Right cardiac atrium (tissue), 5 donors: ENCODE measurements at regions not wholly inside any gene's neighbourhood (a gene's known extent, or its start where the extent isn't known, plus 50 kb on each side); places are given as distances from the start of the nearest gene placed in this dataset.
"Not testable (repeated sequence)": the region's sequence is repeated elsewhere in the genome, so short reads cannot be mapped to it uniquely, and the experiment has no call there.

ENCODE experiments used
- ATAC-seq, 2 donors: fragments of 200-7000 bp; cut with Tn5 transposase; one replicate each; pipeline versions ENCODE4 v1.8.0 to v1.9.1; 2020; ENCODE audit warnings: moderate library complexity in 2 of 2, mild to moderate bottlenecking in 1 of 2
- DNase-seq, 3 donors: peaks; one replicate each; pipeline ENCODE4 v3.0.0-alpha.2; 2020
- H3K27ac ChIP-seq: one replicate; pipeline ENCODE4 v1.5.1; 2013; ENCODE audit warnings: mild to moderate bottlenecking, low read length, control low read depth, moderate library complexity
- H3K27me3 ChIP-seq: one replicate; pipeline ENCODE4 v1.6.1; 2013; ENCODE audit not compliant: control insufficient read depth, insufficient read depth
- H3K4me1 ChIP-seq: one replicate; pipeline ENCODE4 v1.6.1; 2013; ENCODE audit warnings: low read length; ENCODE audit not compliant: control insufficient read depth, insufficient read depth
- H3K4me3 ChIP-seq: one replicate; pipeline ENCODE4 v1.5.1; 2013; ENCODE audit warnings: low read length, control low read depth
- H3K9me3 ChIP-seq: one replicate; pipeline ENCODE4 v1.6.1; 2013; ENCODE audit warnings: low read length; ENCODE audit not compliant: control insufficient read depth
- WGBS: extraction: QIAGEN DNeasy Blood & Tissue Kit; methylation state at CpG from one replicate; pipeline ENCODE4 v1.1.7; 2013; 5-methylcytosine and 5-hydroxymethylcytosine counted together
- intact Hi-C, 4 donors: fragments of 100-400 bp; cut with DNase I; formaldehyde crosslinking; loops; one replicate each; pipeline versions ENCODE4 v1.11.0 to v1.14.0; 2022 to 2023
- donor health status: healthy with polysubstance abuse.
- donor health status: DM: no; HTN: yes; CAD: no.
- donor health status: DM: no; HTN: no; CAD: no.
- donor health status: DM: no; HTN: yes; CAD: no; lungs with severe emphysema.
- donor health status: DM: yes; HTN: yes; CAD: no.

- Histone ChIP-seq H3K9me3 (no peaks in the 10 kb centered on the region), H3K27me3 (no peaks in the 10 kb centered on the region), H3K4me1 (no peaks in the 10 kb centered on the region), H3K4me3 (no peak overlapping the region), H3K27ac (no peak overlapping the region)
- intact Hi-C loops, result no loop called here
- 65% methylated on average over 2 of the region's 2 CpGs for WGBS
- ATAC-seq, result no peak
- DNase-seq, result no peak
Measured at GRCh38 chr4:170491981-170492380, 402.2 kb upstream of the AADAT start.

GRCh38 chr4:170476351-170476750 is 386.6 kb upstream of the AADAT start:
- Histone ChIP-seq H3K27me3 (no peaks in the 10 kb centered on the region), H3K27ac (no peak overlapping the region), H3K9me3 (no peaks in the 10 kb centered on the region), H3K4me1 (no peaks in the 10 kb centered on the region), H3K4me3 (no peak overlapping the region)
- no peak for ATAC-seq
- no peak for DNase-seq
- intact Hi-C loops, result no loop called here
- 18% methylated on average over 2 of the region's 2 CpGs for WGBS

GRCh38 chr4:170465429-170465828 is 375.7 kb upstream of the AADAT start:
- H3K4me1 ChIP-seq, result no peaks in the 10 kb centered on the region
- ATAC-seq, result no peak
- WGBS, result 49% methylated on average over 5 of the region's 5 CpGs
- no peaks in the 10 kb centered on the region for H3K27me3 ChIP-seq
- H3K9me3 ChIP-seq, result no peaks in the 10 kb centered on the region
- no peak overlapping the region for H3K27ac ChIP-seq
- DNase-seq, result no peak
- no peak overlapping the region for H3K4me3 ChIP-seq
- intact Hi-C loops, result no loop called here

GRCh38 chr4:170464614-170465197 is 374.9 kb upstream of the AADAT start:
- ATAC-seq, result no peak
- Histone ChIP-seq H3K27ac (no peak overlapping the region), H3K4me3 (no peak overlapping the region), H3K27me3 (no peaks in the 10 kb centered on the region), H3K9me3 (no peaks in the 10 kb centered on the region), H3K4me1 (no peaks in the 10 kb centered on the region)
- intact Hi-C loops, result no loop called here
- 90% methylated on average over 5 of the region's 5 CpGs for WGBS
- peak in 1 of 3 donors; percentile 5 for DNase-seq

- Histone ChIP-seq H3K27me3 (no peaks in the 10 kb centered on the region), H3K4me3 (no peak overlapping the region), H3K27ac (no peak overlapping the region), H3K9me3 (no peaks in the 10 kb centered on the region), H3K4me1 (no peaks in the 10 kb centered on the region)
- DNase-seq, result no peak
- intact Hi-C loops, result no loop called here
- ATAC-seq, result no peak
- 77% methylated on average over 3 of the region's 3 CpGs for WGBS
Measured at GRCh38 chr4:170446782-170447181, 357.0 kb upstream of the AADAT start.

GRCh38 chr4:170441146-170441545 is 351.4 kb upstream of the AADAT start:
- H3K4me3 ChIP-seq, DNase-seq, intact Hi-C loops, H3K9me3 ChIP-seq, H3K27me3 ChIP-seq, H3K27ac ChIP-seq, ATAC-seq, H3K4me1 ChIP-seq: not testable (repeated sequence)
- WGBS, result 62% methylated on average over 2 of the region's 2 CpGs

- 71% methylated on average over 5 of the region's 5 CpGs for WGBS
- no peaks in the 10 kb centered on the region for H3K27me3 ChIP-seq
- no peaks in the 10 kb centered on the region for H3K4me1 ChIP-seq
- no peaks in the 10 kb centered on the region for H3K9me3 ChIP-seq
- peak in 1 of 3 donors; percentile 14 for DNase-seq
- no peak overlapping the region for H3K27ac ChIP-seq
- intact Hi-C loops, result no loop called here
- ATAC-seq, result no peak
- no peak overlapping the region for H3K4me3 ChIP-seq
Measured at GRCh38 chr4:170428929-170429328, 339.2 kb upstream of the AADAT start.

- H3K4me1 ChIP-seq, result no peaks in the 10 kb centered on the region
- H3K27ac ChIP-seq, result no peak overlapping the region
- intact Hi-C loops, result no loop called here
- no peaks in the 10 kb centered on the region for H3K27me3 ChIP-seq
- DNase-seq, result no peak
- ATAC-seq, result no peak
- 75% methylated on average over 5 of the region's 5 CpGs for WGBS
- H3K4me3 ChIP-seq, result no peak overlapping the region
- H3K9me3 ChIP-seq, result no peaks in the 10 kb centered on the region
Measured at GRCh38 chr4:170425521-170426143, 335.9 kb upstream of the AADAT start.

- intact Hi-C loops, result no loop called here
- Histone ChIP-seq H3K27ac (no peak overlapping the region), H3K9me3 (no peaks in the 10 kb centered on the region), H3K27me3 (no peaks in the 10 kb centered on the region), H3K4me1 (no peaks in the 10 kb centered on the region), H3K4me3 (no peak overlapping the region)
- 69% methylated on average over 1 of the region's 1 CpG for WGBS
- no peak for DNase-seq
- no peak for ATAC-seq
Measured at GRCh38 chr4:170425040-170425439, 335.3 kb upstream of the AADAT start.

GRCh38 chr4:170423137-170423536 is 333.4 kb upstream of the AADAT start:
- 76% methylated on average over 1 of the region's 1 CpG for WGBS
- intact Hi-C loops, result no loop called here
- Histone ChIP-seq H3K4me1 (no peaks in the 10 kb centered on the region), H3K9me3 (no peaks in the 10 kb centered on the region), H3K27ac (no peak overlapping the region), H3K27me3 (no peaks in the 10 kb centered on the region), H3K4me3 (no peak overlapping the region)
- DNase-seq, result no peak
- no peak for ATAC-seq

- no peak for ATAC-seq
Measured at GRCh38 chr4:170420255-170420693, 330.5 kb upstream of the AADAT start.

GRCh38 chr4:170414961-170415360 is 325.2 kb upstream of the AADAT start:
- 77% methylated on average over 4 of the region's 4 CpGs for WGBS
- DNase-seq (no peak), ATAC-seq (no peak)
- no peaks in the 10 kb centered on the region for H3K4me1 ChIP-seq
- intact Hi-C loops, result no loop called here
- no peaks in the 10 kb centered on the region for H3K9me3 ChIP-seq
- H3K27me3 ChIP-seq, result no peaks in the 10 kb centered on the region
- H3K27ac ChIP-seq, result no peak overlapping the region
- no peak overlapping the region for H3K4me3 ChIP-seq

More at GRCh38 chr4:170420255-170420693, 330.5 kb upstream of the AADAT start:
- 80% methylated on average over 7 of the region's 7 CpGs for WGBS
- no peak for DNase-seq
- Histone ChIP-seq H3K4me3 (no peak overlapping the region), H3K27ac (no peak overlapping the region), H3K4me1 (no peaks in the 10 kb centered on the region), H3K9me3 (no peaks in the 10 kb centered on the region), H3K27me3 (no peaks in the 10 kb centered on the region)
- intact Hi-C loops, result no loop called here
